GM18907 (cell line): ENCODE measurements at regions not wholly inside any gene's neighbourhood (a gene's known extent, or its start where the extent isn't known, plus 50 kb on each side); places are given as distances from the start of the nearest gene placed in this dataset.
"Not testable (repeated sequence)": the region's sequence is repeated elsewhere in the genome, so short reads cannot be mapped to it uniquely, and the experiment has no call there.

Experiments used
- ATAC-seq: cut with Tn5 transposase; IDR thresholded peaks from one replicate; pipeline ENCODE4 v1.9.1; 2021; ENCODE audit warnings: mild to moderate bottlenecking, moderate library complexity; ENCODE audit not compliant: unreplicated experiment

GRCh38 chr9:68593760-68594159 lies 53.1 kb upstream of the TMEM252 start:
- not testable (repeated sequence) for ATAC-seq

DNA sequence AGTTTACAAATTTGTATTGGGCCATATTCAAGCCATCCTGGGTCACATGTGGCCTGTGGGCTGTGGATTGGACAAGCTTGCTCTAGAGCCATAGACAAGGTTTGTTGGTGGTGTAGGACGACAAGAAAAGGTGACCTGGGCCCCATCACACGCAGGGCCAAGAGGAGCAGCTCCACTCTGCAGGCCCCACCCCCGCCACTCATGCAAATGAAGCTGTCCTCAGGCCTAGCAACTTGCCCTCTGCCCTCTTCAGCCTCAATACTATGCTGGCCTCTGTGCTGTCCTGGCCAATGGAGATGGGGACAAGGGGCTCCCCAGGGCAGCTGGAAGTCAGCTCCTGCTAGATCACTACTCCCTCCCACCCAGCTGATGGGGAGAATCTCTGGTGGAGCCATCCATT lies 55.2 kb upstream of the TMEM252 start:
- ATAC-seq: no peak

- ATAC-seq: no peak
Measured at GRCh38 chr9:68597362-68597997, 56.8 kb upstream of the TMEM252 start.

GRCh38 chr9:68599826-68600225 lies 59.1 kb upstream of the TMEM252 start:
- ATAC-seq: no peak

GRCh38 chr9:68601081-68601480 lies 60.4 kb upstream of the TMEM252 start:
- ATAC-seq: no peak

GRCh38 chr9:68603371-68603770 lies 62.7 kb upstream of the TMEM252 start:
- no peak for ATAC-seq

DNA sequence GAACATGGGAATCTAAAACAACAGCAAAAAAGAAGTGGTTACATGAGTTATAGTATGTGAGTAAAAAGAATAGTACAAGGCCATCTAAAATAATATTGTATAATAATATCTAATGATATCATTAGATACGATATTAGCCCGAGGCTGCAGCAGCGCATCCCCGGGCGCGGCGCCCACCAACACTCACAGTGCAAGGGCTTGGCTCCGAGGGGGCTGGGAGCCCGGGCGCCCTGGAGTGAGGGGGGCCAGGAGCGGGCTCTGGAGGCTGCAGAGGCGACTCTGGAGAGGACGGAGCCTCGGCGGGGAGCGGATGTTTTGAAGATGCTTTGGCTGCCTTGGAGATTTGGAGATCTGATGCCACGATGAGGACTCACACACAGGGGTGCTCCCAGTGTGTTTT lies 68.1 kb upstream of the TMEM252 start:
- ATAC-seq: no peak

DNA sequence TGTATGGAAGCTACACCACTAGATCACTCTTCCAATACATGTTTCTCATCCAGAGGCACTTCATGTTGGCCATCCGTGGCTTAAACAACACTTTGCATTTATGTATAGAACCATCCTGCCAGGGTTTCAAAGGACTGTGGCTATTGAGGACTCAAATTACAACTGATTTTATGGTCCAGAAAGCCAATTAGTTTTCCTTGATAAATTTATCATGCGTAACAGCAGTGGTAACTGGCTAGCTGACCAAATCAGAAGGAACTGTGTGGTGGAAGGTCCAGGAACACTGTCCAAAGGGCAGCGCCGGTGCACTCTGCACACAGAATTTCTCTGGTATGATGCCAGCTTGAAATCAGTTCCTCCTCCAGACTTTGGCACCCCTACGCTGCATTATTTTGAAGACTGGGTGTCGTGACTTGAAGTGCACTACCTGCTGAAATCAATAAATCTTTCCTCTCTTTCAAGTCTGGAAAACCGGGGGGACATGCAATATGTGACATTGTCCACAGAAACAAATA lies 69.3 kb upstream of the TMEM252 start:
- no peak for ATAC-seq

GRCh38 chr9:68614121-68614520 lies 73.4 kb upstream of the TMEM252 start:
- ATAC-seq: no peak

DNA sequence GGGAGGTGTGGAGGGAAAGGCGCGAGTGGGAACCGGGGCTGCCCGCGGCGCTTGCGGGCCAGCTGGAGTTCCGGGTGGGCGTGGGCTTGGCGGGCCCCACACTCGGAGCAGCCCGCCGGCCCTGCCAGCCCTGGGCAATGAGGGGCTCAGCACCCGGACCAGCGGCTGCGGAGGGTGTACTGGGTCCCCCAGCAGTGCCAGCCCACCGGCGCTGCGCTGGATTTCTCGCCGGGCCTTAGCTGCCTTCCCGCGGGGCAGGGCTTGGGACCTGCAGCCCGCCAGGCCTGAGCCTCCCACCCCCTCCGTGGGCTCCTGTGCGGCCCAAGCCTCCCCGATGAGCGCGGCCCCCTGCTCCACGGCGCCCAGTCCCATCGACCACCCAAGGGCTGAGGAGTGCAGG lies 76.3 kb upstream of the TMEM252 start:
- not testable (repeated sequence) for ATAC-seq

DNA sequence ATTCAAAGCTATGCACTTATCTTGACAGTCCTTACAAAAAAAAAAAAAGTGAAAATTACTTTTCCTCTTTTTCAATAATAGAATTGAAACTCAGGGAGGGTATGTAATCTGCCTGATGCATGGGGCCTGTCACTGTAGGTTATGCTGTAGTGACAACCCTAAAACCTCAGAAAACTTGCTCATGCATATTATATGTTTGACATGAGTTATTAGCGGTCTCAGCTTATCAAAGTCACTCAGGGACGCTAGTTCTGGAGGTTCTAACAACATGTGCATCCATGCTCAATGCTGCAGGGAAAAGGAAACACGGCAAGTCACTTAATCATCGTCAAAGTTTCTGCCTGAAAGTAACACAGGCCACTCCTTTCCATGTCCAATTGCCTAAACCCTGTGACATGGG lies 78.4 kb upstream of the TMEM252 start:
- ATAC-seq: no peak

DNA sequence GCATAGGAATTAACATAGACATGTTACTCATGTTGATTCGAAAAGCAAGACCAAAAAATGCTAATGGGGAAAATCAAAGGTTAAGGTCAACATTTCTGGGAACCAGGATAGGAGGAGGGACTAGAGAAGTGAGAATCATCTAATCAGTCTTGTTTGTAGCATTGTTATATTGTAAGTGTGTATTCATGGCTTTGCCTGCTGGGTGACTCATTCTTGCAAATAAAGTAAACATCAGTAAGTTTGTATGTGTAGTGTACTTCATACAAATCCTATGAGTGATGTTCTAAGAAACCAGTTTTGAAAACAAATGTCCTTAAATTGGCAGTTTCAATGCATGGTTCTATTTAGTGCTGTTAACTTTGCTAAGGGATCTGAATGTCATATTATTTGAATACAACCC lies 79.0 kb upstream of the TMEM252 start:
- ATAC-seq: no peak

- ATAC-seq: no peak
Measured at GRCh38 chr9:68625559-68625958, 79.5 kb upstream of the PIP5K1B start.

GRCh38 chr9:68626526-68626925 lies 78.5 kb upstream of the PIP5K1B start:
- no peak for ATAC-seq

- ATAC-seq: no peak
Measured at GRCh38 chr9:68627104-68627503, 77.9 kb upstream of the PIP5K1B start.

DNA sequence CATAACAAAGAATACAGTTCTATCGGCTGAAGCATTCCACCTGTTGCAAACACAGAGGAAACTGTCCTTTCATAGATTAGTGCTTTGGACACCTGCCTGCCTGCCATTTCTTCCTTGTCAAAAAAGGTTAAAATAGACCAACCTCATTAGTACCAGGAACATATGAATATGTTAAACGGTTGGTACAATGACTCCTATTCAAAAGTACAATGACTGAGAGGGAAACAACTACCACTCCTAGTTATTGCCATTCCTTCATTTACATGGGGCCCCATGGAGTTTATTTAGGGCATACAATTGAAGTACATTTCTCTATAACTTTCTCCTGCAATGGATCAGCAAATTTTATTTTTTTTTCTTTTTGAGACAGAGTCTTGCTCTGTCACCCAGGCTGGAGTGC lies 77.4 kb upstream of the PIP5K1B start:
- ATAC-seq: no peak

DNA sequence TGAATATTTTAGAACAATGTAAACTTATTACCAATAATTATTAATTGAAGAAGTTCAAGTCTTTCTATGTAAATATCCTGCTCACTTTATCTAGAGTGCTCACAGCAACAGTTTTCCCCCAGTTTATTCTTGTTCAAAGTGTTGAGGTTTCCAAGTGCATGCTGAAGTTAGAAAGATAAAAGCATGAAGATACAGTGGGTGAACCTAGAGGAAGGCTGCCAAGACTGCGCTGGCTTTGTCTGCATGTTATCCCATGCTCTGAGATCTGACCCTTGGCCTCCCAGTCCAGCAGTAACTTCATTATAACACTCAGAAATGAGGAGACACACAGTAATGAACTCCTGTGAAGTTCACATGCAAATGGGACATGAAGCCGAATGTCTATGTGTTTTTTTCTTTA lies 76.0 kb upstream of the PIP5K1B start:
- no peak for ATAC-seq

GRCh38 chr9:68631811-68632210 lies 73.2 kb upstream of the PIP5K1B start:
- no peak for ATAC-seq

DNA sequence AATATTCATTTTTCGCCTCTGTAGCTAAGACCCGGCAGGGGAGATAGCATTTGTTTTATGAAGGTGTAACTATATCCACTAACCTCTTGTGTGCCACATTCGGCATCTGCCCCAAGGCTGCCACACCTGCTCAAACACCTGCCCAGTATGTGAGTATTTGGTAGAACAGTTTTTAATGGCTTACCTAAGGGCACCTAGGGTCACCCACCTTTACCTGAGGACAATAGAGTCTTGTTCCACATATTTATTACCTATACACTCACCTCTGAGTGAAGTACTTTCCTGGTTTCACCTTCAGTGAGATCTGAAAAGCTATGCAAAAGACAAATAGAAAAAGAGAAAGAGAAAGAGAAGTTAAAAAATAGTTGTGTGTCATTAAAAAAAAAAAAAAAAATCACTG lies 68.0 kb upstream of the PIP5K1B start:
- ATAC-seq: no peak

GRCh38 chr9:68639261-68639660 lies 65.8 kb upstream of the PIP5K1B start:
- not testable (repeated sequence) for ATAC-seq

DNA sequence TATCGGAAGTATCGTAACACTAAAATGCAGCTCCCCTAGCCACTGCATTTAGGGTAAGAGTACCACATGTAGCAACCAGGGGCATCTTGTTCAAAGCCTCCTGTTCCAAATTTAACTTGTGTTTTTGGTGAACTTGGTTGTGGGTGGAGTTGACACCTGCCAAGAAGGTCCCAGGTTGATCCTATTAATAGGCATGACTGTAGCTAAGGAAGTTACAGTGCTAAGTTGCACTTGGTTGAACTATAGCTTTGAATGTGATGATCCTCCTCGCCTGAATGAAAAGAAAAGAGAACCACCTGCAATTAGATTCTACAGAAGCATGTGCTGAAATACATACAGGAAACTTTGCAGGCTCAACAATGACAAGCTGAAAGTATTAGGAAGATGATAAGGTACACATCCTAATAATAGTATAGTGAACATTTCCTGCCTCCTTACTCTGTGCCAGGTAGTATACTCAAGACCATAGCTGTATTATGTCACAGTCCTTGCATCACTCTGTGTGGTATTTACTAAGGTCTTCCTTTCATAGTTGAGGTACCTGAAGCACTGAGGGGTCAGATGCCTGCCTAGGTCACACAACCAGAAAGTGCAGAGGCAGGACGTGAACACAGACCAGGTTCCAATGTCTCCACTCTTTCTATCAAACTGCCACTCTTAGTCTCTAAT lies 64.5 kb upstream of the PIP5K1B start:
- no peak for ATAC-seq

- ATAC-seq: peak; percentile 76
Measured at GRCh38 chr9:68643901-68644809, 60.9 kb upstream of the PIP5K1B start.
